Gastrocnemius medialis (tissue), 4 donors: ENCODE measurements at regions not wholly inside any gene's neighbourhood (a gene's known extent, or its start where the extent isn't known, plus 50 kb on each side); places are given as distances from the start of the nearest gene placed in this dataset.

Experiments
- CTCF ChIP-seq, 5 experiments: fragments of 450-650 bp in 3 of 5; fragments of 200-600 bp in 2 of 5; sonication (generic) in 2 of 5; IDR thresholded peaks in 4 of 5; conservative IDR thresholded peaks in 1 of 5; 1 replicate in 4 of 5; 2 replicates in 1 of 5; pipeline ENCODE4 v1.5.1; 2016 to 2019; ENCODE audit warnings: antibody characterized with exemption in 5 of 5, mild to moderate bottlenecking in 3 of 5, moderate library complexity in 3 of 5
- POLR2A ChIP-seq, 2 donors: fragments of 450-650 bp; IDR thresholded peaks; one replicate each; pipeline ENCODE4 v1.6.1; 2017; ENCODE audit warnings: antibody characterized with exemption in 2 of 2, mild to moderate bottlenecking in 2 of 2, moderate library complexity in 2 of 2

DNA sequence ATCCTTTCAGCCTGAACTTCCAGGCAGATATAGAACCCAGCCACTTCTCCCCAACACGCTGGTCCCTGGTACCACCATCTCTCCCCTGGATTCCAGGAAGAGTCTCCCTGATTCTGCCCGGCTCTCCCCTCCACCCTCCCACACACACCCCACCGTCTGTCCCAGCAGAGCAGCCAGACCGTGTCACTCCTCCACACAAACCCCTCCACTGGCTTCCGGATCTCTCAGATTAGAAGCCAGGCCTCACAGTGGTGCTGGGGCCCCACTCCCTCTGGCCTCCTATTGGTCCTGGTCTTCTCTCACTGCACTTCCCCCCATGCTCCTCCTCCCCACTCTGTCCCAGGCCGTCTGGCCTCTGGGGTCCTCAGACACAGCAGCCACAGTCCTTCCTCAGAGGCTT, 52.4 kb upstream of the CDKN3 start:
- TF ChIP-seq POLR2A (IDR thresholded peaks at IDR 0.05): no peak
- TF ChIP-seq CTCF (IDR thresholded peaks at IDR 0.05 in 4 of 5, conservative IDR thresholded peaks at IDR 0.05 in 1 of 5): no peak
